GM23338 (cell line): ENCODE measurements at regions not wholly inside any gene's neighbourhood (a gene's known extent, or its start where the extent isn't known, plus 50 kb on each side); places are given as distances from the start of the nearest gene placed in this dataset.

Experiments
- CREB1 ChIP-seq: fragments of 250-450 bp; sonication (Bioruptor Pico); IDR thresholded peaks from 2 replicates; pipeline ENCODE4 v1.5.0; 2020; ENCODE audit warnings: low read depth, mild to moderate bottlenecking, moderate library complexity
- EZH2 ChIP-seq: fragments of 200-600 bp; sonication (generic); IDR thresholded peaks from one replicate; pipeline ENCODE4 v1.8.0; 2017; ENCODE audit warnings: antibody characterized with exemption, mild to moderate bottlenecking, low read depth; ENCODE audit not compliant: unreplicated experiment
- EZH2phosphoT487 ChIP-seq: fragments of 200-600 bp; sonication (generic); IDR thresholded peaks from one replicate; pipeline ENCODE4 v1.8.1; 2018; ENCODE audit warnings: antibody characterized with exemption; ENCODE audit not compliant: unreplicated experiment
- JUNB ChIP-seq: IDR thresholded peaks from one replicate; pipeline ENCODE4 v1.6.1; 2016; ENCODE audit warnings: antibody characterized with exemption; ENCODE audit not compliant: unreplicated experiment
- NANOG ChIP-seq: IDR thresholded peaks from 2 replicates; pipeline ENCODE4 v1.6.1; 2016; ENCODE audit warnings: antibody characterized with exemption, borderline replicate concordance
- POLR2AphosphoS5 ChIP-seq: IDR thresholded peaks from 2 replicates; pipeline ENCODE4 v1.6.1; 2016; ENCODE audit warnings: antibody characterized with exemption, low read depth
- ZNF114 ChIP-seq: fragments of 250-450 bp; sonication (Bioruptor Pico); IDR thresholded peaks from 2 replicates; pipeline ENCODE4 v1.5.0; 2020; ENCODE audit warnings: mild to moderate bottlenecking, moderate library complexity
- TF ChIP-seq, protein P1 (sequence below), 2 experiments: fragments of 200-600 bp in 1 of 2; sonication (generic) in 1 of 2; conservative IDR thresholded peaks; 2 replicates each; pipeline versions ENCODE4 v1.5.1 to v1.6.1; 2016 to 2017; ENCODE audit warnings: antibody characterized with exemption in 2 of 2, low read depth in 2 of 2, mild to moderate bottlenecking in 2 of 2, moderate library complexity in 1 of 2
- TF ChIP-seq, protein P2 (sequence below): IDR thresholded peaks from one replicate; pipeline ENCODE4 v1.6.1; 2018; ENCODE audit warnings: antibody characterized with exemption; ENCODE audit not compliant: unreplicated experiment

DNA sequence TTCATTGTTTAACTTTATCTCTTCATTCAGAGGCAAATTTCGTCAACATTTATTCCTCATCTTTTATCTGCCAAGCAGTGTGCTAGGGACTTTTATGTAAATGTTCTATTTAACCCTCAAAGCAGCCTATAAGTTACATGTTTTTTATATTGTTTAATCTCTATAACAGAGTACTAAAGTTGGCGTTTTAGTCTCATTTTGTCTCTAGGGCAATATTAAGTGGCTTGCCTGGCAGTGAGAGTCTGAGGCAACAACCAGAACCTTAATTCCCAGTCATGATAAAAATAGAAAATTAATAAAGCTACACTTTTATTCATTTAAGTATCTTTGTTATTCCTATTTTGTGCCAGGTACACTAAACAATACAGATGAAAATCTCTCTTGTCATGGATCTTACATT lies 994.3 kb upstream of the ADGRL2 start:
- TF ChIP-seq POLR2AphosphoS5 = no peak
- TF ChIP-seq CREB1 = no peak
- TF ChIP-seq EZH2 = no peak
- TF ChIP-seq EZH2phosphoT487 = no peak
- TF ChIP-seq, protein P1, sequence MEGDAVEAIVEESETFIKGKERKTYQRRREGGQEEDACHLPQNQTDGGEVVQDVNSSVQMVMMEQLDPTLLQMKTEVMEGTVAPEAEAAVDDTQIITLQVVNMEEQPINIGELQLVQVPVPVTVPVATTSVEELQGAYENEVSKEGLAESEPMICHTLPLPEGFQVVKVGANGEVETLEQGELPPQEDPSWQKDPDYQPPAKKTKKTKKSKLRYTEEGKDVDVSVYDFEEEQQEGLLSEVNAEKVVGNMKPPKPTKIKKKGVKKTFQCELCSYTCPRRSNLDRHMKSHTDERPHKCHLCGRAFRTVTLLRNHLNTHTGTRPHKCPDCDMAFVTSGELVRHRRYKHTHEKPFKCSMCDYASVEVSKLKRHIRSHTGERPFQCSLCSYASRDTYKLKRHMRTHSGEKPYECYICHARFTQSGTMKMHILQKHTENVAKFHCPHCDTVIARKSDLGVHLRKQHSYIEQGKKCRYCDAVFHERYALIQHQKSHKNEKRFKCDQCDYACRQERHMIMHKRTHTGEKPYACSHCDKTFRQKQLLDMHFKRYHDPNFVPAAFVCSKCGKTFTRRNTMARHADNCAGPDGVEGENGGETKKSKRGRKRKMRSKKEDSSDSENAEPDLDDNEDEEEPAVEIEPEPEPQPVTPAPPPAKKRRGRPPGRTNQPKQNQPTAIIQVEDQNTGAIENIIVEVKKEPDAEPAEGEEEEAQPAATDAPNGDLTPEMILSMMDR (conservative IDR thresholded peaks at IDR 0.05; ENCODE audit: low read depth in 2 of 2) = no peak
- no peak for TF ChIP-seq NANOG
- TF ChIP-seq, protein P2, sequence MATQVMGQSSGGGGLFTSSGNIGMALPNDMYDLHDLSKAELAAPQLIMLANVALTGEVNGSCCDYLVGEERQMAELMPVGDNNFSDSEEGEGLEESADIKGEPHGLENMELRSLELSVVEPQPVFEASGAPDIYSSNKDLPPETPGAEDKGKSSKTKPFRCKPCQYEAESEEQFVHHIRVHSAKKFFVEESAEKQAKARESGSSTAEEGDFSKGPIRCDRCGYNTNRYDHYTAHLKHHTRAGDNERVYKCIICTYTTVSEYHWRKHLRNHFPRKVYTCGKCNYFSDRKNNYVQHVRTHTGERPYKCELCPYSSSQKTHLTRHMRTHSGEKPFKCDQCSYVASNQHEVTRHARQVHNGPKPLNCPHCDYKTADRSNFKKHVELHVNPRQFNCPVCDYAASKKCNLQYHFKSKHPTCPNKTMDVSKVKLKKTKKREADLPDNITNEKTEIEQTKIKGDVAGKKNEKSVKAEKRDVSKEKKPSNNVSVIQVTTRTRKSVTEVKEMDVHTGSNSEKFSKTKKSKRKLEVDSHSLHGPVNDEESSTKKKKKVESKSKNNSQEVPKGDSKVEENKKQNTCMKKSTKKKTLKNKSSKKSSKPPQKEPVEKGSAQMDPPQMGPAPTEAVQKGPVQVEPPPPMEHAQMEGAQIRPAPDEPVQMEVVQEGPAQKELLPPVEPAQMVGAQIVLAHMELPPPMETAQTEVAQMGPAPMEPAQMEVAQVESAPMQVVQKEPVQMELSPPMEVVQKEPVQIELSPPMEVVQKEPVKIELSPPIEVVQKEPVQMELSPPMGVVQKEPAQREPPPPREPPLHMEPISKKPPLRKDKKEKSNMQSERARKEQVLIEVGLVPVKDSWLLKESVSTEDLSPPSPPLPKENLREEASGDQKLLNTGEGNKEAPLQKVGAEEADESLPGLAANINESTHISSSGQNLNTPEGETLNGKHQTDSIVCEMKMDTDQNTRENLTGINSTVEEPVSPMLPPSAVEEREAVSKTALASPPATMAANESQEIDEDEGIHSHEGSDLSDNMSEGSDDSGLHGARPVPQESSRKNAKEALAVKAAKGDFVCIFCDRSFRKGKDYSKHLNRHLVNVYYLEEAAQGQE = no peak
- TF ChIP-seq JUNB = no peak
- no peak for TF ChIP-seq ZNF114 (CRISPR knock-in tag)
